Astrocyte of the hippocampus (primary cell): ENCODE measurements at regions not wholly inside any gene's neighbourhood (a gene's known extent, or its start where the extent isn't known, plus 50 kb on each side); places are given as distances from the start of the nearest gene placed in this dataset.

Experiments
- DNase-seq: peaks from one replicate; pipeline ENCODE4 v3.0.0; 2011; ENCODE audit warnings: low read depth, low spot score

GRCh38 chr19:34824686-34825085, 51.7 kb upstream of the ZNF599 start:
- no peak for DNase-seq
